ENCODE measurements at regions not wholly inside any gene's neighbourhood (a gene's known extent, or its start where the extent isn't known, plus 50 kb on each side); places are given as distances from the start of the nearest gene placed in this dataset.
"Not testable (repeated sequence)": the region's sequence is repeated elsewhere in the genome, so short reads cannot be mapped to it uniquely, and the experiment has no call there.

- DNase-seq = no peak
Observed at GRCh38 chr10:129063212-129063611, 403.8 kb upstream of the MGMT start.

GRCh38 chr10:129063877-129064276, 403.2 kb upstream of the MGMT start:
- no peak for DNase-seq

- not testable (repeated sequence) for DNase-seq
Observed at GRCh38 chr10:129066529-129066928, 400.5 kb upstream of the MGMT start.

GRCh38 chr10:129071411-129071810, 395.6 kb upstream of the MGMT start:
- DNase-seq = not testable (repeated sequence)

- DNase-seq = no peak
Observed at GRCh38 chr10:129074939-129075338, 392.1 kb upstream of the MGMT start.

- no peak for DNase-seq
Observed at GRCh38 chr10:129075508-129075907, 391.5 kb upstream of the MGMT start.

- DNase-seq = no peak
Observed at GRCh38 chr10:129075927-129076326, 391.1 kb upstream of the MGMT start.

- no peak for DNase-seq
Observed at GRCh38 chr10:129078346-129078745, 388.7 kb upstream of the MGMT start.

- no peak for DNase-seq
Observed at GRCh38 chr10:129078746-129079145, 388.3 kb upstream of the MGMT start.

- DNase-seq = no peak
Observed at GRCh38 chr10:129079705-129080104, 387.3 kb upstream of the MGMT start.

GRCh38 chr10:129085811-129086210, 381.2 kb upstream of the MGMT start:
- no peak for DNase-seq

- no peak for DNase-seq
Observed at GRCh38 chr10:129089341-129089740, 377.7 kb upstream of the MGMT start.

- DNase-seq = no peak
Observed at GRCh38 chr10:129090165-129090564, 376.9 kb upstream of the MGMT start.

GRCh38 chr10:129090618-129091366, 376.2 kb upstream of the MGMT start:
- DNase-seq = no peak

GRCh38 chr10:129093641-129094040, 373.4 kb upstream of the MGMT start:
- no peak for DNase-seq

- DNase-seq = no peak
Observed at GRCh38 chr10:129094233-129094632, 372.8 kb upstream of the MGMT start.

- no peak for DNase-seq
Observed at GRCh38 chr10:129094861-129095260, 372.2 kb upstream of the MGMT start.

- no peak for DNase-seq
Observed at GRCh38 chr10:129095680-129096064, 371.4 kb upstream of the MGMT start.

- no peak for DNase-seq
Observed at GRCh38 chr10:129096065-129096984, 370.7 kb upstream of the MGMT start.

GRCh38 chr10:129097776-129098330, 369.2 kb upstream of the MGMT start:
- DNase-seq = no peak

- DNase-seq = no peak
Observed at GRCh38 chr10:129098517-129098916, 368.5 kb upstream of the MGMT start.

- no peak for DNase-seq
Observed at GRCh38 chr10:129099486-129099885, 367.6 kb upstream of the MGMT start.

GRCh38 chr10:129099992-129100391, 367.0 kb upstream of the MGMT start:
- no peak for DNase-seq

All from activated CD4-positive, alpha-beta T cell treated with anti-CD3 and anti-CD28 coated beads for 4 hours (primary cell).